DND-41 (cell line): ENCODE measurements at regions not wholly inside any gene's neighbourhood (a gene's known extent, or its start where the extent isn't known, plus 50 kb on each side); places are given as distances from the start of the nearest gene placed in this dataset.

Source experiments
- ATAC-seq: fragments of 200-7000 bp; cut with Tn5 transposase; 3 replicates; pipeline ENCODE4 v1.9.1; 2021; ENCODE audit warnings: low read depth; ENCODE audit not compliant: insufficient read depth
- DNase-seq: peaks from one replicate; pipeline ENCODE4 v3.0.0-alpha.2; 2020
- H2AFZ ChIP-seq: 2 replicates; pipeline ENCODE4 v1.6.0; 2012; ENCODE audit warnings: low read depth, low read length
- H3K27ac ChIP-seq: 2 replicates; pipeline ENCODE4 v1.5.1; 2012; ENCODE audit warnings: low read length, inconsistent platforms
- H3K27me3 ChIP-seq: fragments of 200-600 bp; sonication (generic); 2 replicates; pipeline ENCODE4 v1.6.0; 2012; ENCODE audit warnings: low read length, mild to moderate bottlenecking, inconsistent platforms; ENCODE audit not compliant: insufficient read depth, poor library complexity
- H3K36me3 ChIP-seq: 2 replicates; pipeline ENCODE4 v1.5.1; 2012; ENCODE audit warnings: low read length, inconsistent platforms; ENCODE audit not compliant: insufficient read depth
- H3K4me1 ChIP-seq: 2 replicates; pipeline ENCODE4 v1.5.1; 2012; ENCODE audit warnings: mild to moderate bottlenecking, low read length; ENCODE audit not compliant: insufficient read depth
- H3K4me2 ChIP-seq: 2 replicates; pipeline ENCODE4 v1.6.0; 2012; ENCODE audit warnings: mild to moderate bottlenecking, moderate library complexity, low read length, inconsistent platforms; ENCODE audit not compliant: insufficient read depth
- H3K4me3 ChIP-seq, 2 experiments: fragments of 200-600 bp in 1 of 2; shearing (Covaris generic) in 1 of 2; 2 replicates each; pipeline ENCODE4 v1.5.1; 2012 to 2016; ENCODE audit warnings: inconsistent platforms in 2 of 2, low read length in 2 of 2, mild to moderate bottlenecking in 2 of 2, low read depth in 1 of 2, moderate library complexity in 1 of 2
- H3K79me2 ChIP-seq: 2 replicates; pipeline ENCODE4 v1.6.0; 2012; ENCODE audit warnings: low read length, inconsistent platforms; ENCODE audit not compliant: insufficient read depth
- H3K9ac ChIP-seq: 2 replicates; pipeline ENCODE4 v1.6.0; 2012; ENCODE audit warnings: low read depth, mild to moderate bottlenecking, inconsistent platforms, low read length, moderate library complexity
- H3K9me3 ChIP-seq: 2 replicates; pipeline ENCODE4 v1.5.1; 2012; ENCODE audit warnings: low read length, moderate library complexity, mild to moderate bottlenecking, inconsistent platforms; ENCODE audit not compliant: insufficient read depth, severe bottlenecking
- H4K20me1 ChIP-seq: 2 replicates; pipeline ENCODE4 v1.6.0; 2012; ENCODE audit warnings: low read length; ENCODE audit not compliant: insufficient read depth
- CTCF ChIP-seq: IDR thresholded peaks from 2 replicates; pipeline ENCODE4 v1.5.1; 2012; ENCODE audit warnings: borderline replicate concordance, low read length, moderate library complexity, mild to moderate bottlenecking; ENCODE audit not compliant: poor library complexity, severe bottlenecking; ENCODE audit errors: extremely low read depth
- EZH2 ChIP-seq: IDR thresholded peaks from 3 replicates; pipeline ENCODE4 v1.6.1; 2012; ENCODE audit warnings: borderline replicate concordance, low read depth, mild to moderate bottlenecking, moderate library complexity, low read length, inconsistent platforms; ENCODE audit not compliant: severe bottlenecking

- DNase-seq (no peak), ATAC-seq (no peak)
Observed at GRCh38 chr3:73270839-73271483, 209.5 kb downstream of the EBLN2 start.

GRCh38 chr3:73273341-73273740, 211.9 kb downstream of the EBLN2 start:
- ATAC-seq, result no peak
- no peaks in the 10 kb centered on the region for H3K9me3 ChIP-seq
- no peak overlapping the region for H3K4me3 ChIP-seq
- H3K27me3 ChIP-seq, result peaks cover 4% of the 10 kb centered on the region
- no peak overlapping the region for H2AFZ ChIP-seq
- no peaks in the 10 kb centered on the region for H3K79me2 ChIP-seq
- TF ChIP-seq EZH2 (no peak), CTCF (no peak)
- DNase-seq, result no peak
- H3K36me3 ChIP-seq, result no peaks in the 10 kb centered on the region
- no peak overlapping the region for H3K27ac ChIP-seq
- no peak overlapping the region for H3K4me2 ChIP-seq
- H3K9ac ChIP-seq, result no peak overlapping the region
- H4K20me1 ChIP-seq, result no peaks in the 10 kb centered on the region
- H3K4me1 ChIP-seq, result no peaks in the 10 kb centered on the region

More at GRCh38 chr3:73270839-73271483, 209.5 kb downstream of the EBLN2 start:
- Histone ChIP-seq H3K27ac (no peak overlapping the region), H3K4me1 (no peaks in the 10 kb centered on the region), H2AFZ (no peak overlapping the region), H3K79me2 (no peaks in the 10 kb centered on the region), H3K9me3 (no peaks in the 10 kb centered on the region), H3K4me3 (no peak overlapping the region), H3K36me3 (no peaks in the 10 kb centered on the region), H3K9ac (no peak overlapping the region), H4K20me1 (no peaks in the 10 kb centered on the region), H3K27me3 (no peaks in the 10 kb centered on the region), H3K4me2 (no peak overlapping the region)
- TF ChIP-seq EZH2 (no peak), CTCF (no peak)

- no peak for ATAC-seq
- Histone ChIP-seq H4K20me1 (no peaks in the 10 kb centered on the region), H3K4me2 (no peak overlapping the region), H3K4me3 (no peak overlapping the region), H3K9me3 (no peaks in the 10 kb centered on the region), H3K9ac (no peak overlapping the region), H3K36me3 (no peaks in the 10 kb centered on the region), H2AFZ (no peak overlapping the region), H3K27me3 (peaks cover 4% of the 10 kb centered on the region), H3K79me2 (no peaks in the 10 kb centered on the region), H3K27ac (no peak overlapping the region), H3K4me1 (no peaks in the 10 kb centered on the region)
- no peak for DNase-seq
- TF ChIP-seq CTCF (no peak), EZH2 (no peak)
Observed at GRCh38 chr3:73280746-73281145, 219.3 kb downstream of the EBLN2 start.
